NCI-H1436 (cell line): ENCODE measurements at regions not wholly inside any gene's neighbourhood (a gene's known extent, or its start where the extent isn't known, plus 50 kb on each side); places are given as distances from the start of the nearest gene placed in this dataset.

Experiments used
- DNase-seq: peaks from one replicate; lab custom pipeline; 2025; lab: John Stamatoyannopoulos, UW

GRCh38 chr3:34011171-34012101 lies 213.0 kb downstream of the PDCD6IP start:
- no peak for DNase-seq

- no peak for DNase-seq
Measured at GRCh38 chr3:34012102-34012461, 213.7 kb downstream of the PDCD6IP start.

- DNase-seq = no peak
Measured at GRCh38 chr3:34013818-34014570, 215.6 kb downstream of the PDCD6IP start.

GRCh38 chr3:34015204-34016142 lies 217.0 kb downstream of the PDCD6IP start:
- no peak for DNase-seq

GRCh38 chr3:34016925-34017587 lies 218.6 kb downstream of the PDCD6IP start:
- no peak for DNase-seq

- no peak for DNase-seq
Measured at GRCh38 chr3:34017757-34018156, 219.3 kb downstream of the PDCD6IP start.

GRCh38 chr3:34019158-34019557 lies 220.7 kb downstream of the PDCD6IP start:
- no peak for DNase-seq

- no peak for DNase-seq
Measured at GRCh38 chr3:34020170-34020569, 221.7 kb downstream of the PDCD6IP start.

GRCh38 chr3:34020726-34021680 lies 222.6 kb downstream of the PDCD6IP start:
- DNase-seq = no peak

GRCh38 chr3:34022147-34022546 lies 223.7 kb downstream of the PDCD6IP start:
- DNase-seq = no peak

- DNase-seq = no peak
Measured at GRCh38 chr3:34024447-34025240, 226.2 kb downstream of the PDCD6IP start.

GRCh38 chr3:34033839-34034238 lies 235.4 kb downstream of the PDCD6IP start:
- DNase-seq = no peak

GRCh38 chr3:34034840-34035239 lies 236.4 kb downstream of the PDCD6IP start:
- no peak for DNase-seq

- no peak for DNase-seq
Measured at GRCh38 chr3:34035775-34036174, 237.3 kb downstream of the PDCD6IP start.

- no peak for DNase-seq
Measured at GRCh38 chr3:34037260-34037659, 238.8 kb downstream of the PDCD6IP start.

GRCh38 chr3:34038131-34038530 lies 239.7 kb downstream of the PDCD6IP start:
- no peak for DNase-seq

GRCh38 chr3:34046154-34046553 lies 247.7 kb downstream of the PDCD6IP start:
- no peak for DNase-seq

GRCh38 chr3:34053626-34054025 lies 255.2 kb downstream of the PDCD6IP start:
- no peak for DNase-seq

- DNase-seq = no peak
Measured at GRCh38 chr3:34056181-34056910, 257.9 kb downstream of the PDCD6IP start.
